SW 1271 (cell line): ENCODE measurements at regions not wholly inside any gene's neighbourhood (a gene's known extent, or its start where the extent isn't known, plus 50 kb on each side); places are given as distances from the start of the nearest gene placed in this dataset.

Experiments
- DNase-seq, 2 experiments: peaks; one replicate each; lab custom pipeline; 2025; lab: John Stamatoyannopoulos, UW

- DNase-seq: no peak
Observed at GRCh38 chr4:189377569-189377968, 563.1 kb upstream of the FRG1 start.

GRCh38 chr4:189385098-189385497, 555.6 kb upstream of the FRG1 start:
- DNase-seq: no peak

GRCh38 chr4:189385579-189385978, 555.1 kb upstream of the FRG1 start:
- no peak for DNase-seq

GRCh38 chr4:189396435-189396834, 544.2 kb upstream of the FRG1 start:
- DNase-seq: no peak

GRCh38 chr4:189404271-189404670, 536.4 kb upstream of the FRG1 start:
- no peak for DNase-seq

- DNase-seq: no peak
Observed at GRCh38 chr4:189409158-189409557, 531.5 kb upstream of the FRG1 start.

GRCh38 chr4:189414021-189414420, 526.7 kb upstream of the FRG1 start:
- DNase-seq: no peak

GRCh38 chr4:189420572-189420971, 520.1 kb upstream of the FRG1 start:
- DNase-seq: no peak

- DNase-seq: no peak
Observed at GRCh38 chr4:189436207-189436606, 504.5 kb upstream of the FRG1 start.

- no peak for DNase-seq
Observed at GRCh38 chr4:189440716-189441115, 500.0 kb upstream of the FRG1 start.

GRCh38 chr4:189443341-189443740, 497.3 kb upstream of the FRG1 start:
- no peak for DNase-seq

- no peak for DNase-seq
Observed at GRCh38 chr4:189445613-189446012, 495.1 kb upstream of the FRG1 start.

GRCh38 chr4:189463734-189464133, 476.9 kb upstream of the FRG1 start:
- no peak for DNase-seq

- DNase-seq: no peak
Observed at GRCh38 chr4:189494407-189494806, 446.3 kb upstream of the FRG1 start.

- DNase-seq: no peak
Observed at GRCh38 chr4:189497516-189497915, 443.2 kb upstream of the FRG1 start.

GRCh38 chr4:189497996-189498395, 442.7 kb upstream of the FRG1 start:
- DNase-seq: no peak

GRCh38 chr4:189498457-189498856, 442.2 kb upstream of the FRG1 start:
- no peak for DNase-seq

- no peak for DNase-seq
Observed at GRCh38 chr4:189499696-189500095, 441.0 kb upstream of the FRG1 start.

- no peak for DNase-seq
Observed at GRCh38 chr4:189500970-189501369, 439.7 kb upstream of the FRG1 start.

- DNase-seq: no peak
Observed at GRCh38 chr4:189502841-189503435, 437.7 kb upstream of the FRG1 start.

- DNase-seq: no peak
Observed at GRCh38 chr4:189504220-189504619, 436.5 kb upstream of the FRG1 start.

- DNase-seq: no peak
Observed at GRCh38 chr4:189505380-189505779, 435.3 kb upstream of the FRG1 start.

- no peak for DNase-seq
Observed at GRCh38 chr4:189506080-189506479, 434.6 kb upstream of the FRG1 start.

GRCh38 chr4:189507060-189507459, 433.6 kb upstream of the FRG1 start:
- no peak for DNase-seq

- no peak for DNase-seq
Observed at GRCh38 chr4:189510601-189511000, 430.1 kb upstream of the FRG1 start.
